ENCODE measurements at regions not wholly inside any gene's neighbourhood (a gene's known extent, or its start where the extent isn't known, plus 50 kb on each side); places are given as distances from the start of the nearest gene placed in this dataset.

- Histone ChIP-seq H3K27ac (ENCODE audit: low read depth, low read length) (no peak overlapping the region), H3K36me3 (ENCODE audit: control insufficient read depth, insufficient read depth, low read length) (no peaks in the 10 kb centered on the region), H3K4me3 (ENCODE audit: low read length) (no peak overlapping the region), H3K4me1 (ENCODE audit: control insufficient read depth, insufficient read depth, low read length) (no peaks in the 10 kb centered on the region), H3K9ac (ENCODE audit: low read length) (no peak overlapping the region), H3K27me3 (ENCODE audit: control insufficient read depth, insufficient read depth, low read length) (no peaks in the 10 kb centered on the region)
Measured at GRCh38 chr18:78587626-78588600, 391.7 kb upstream of the SALL3 start.

- H3K4me1 ChIP-seq (ENCODE audit: control insufficient read depth, insufficient read depth, low read length), result no peaks in the 10 kb centered on the region
- no peak overlapping the region for H3K9ac ChIP-seq (ENCODE audit: low read length)
- no peak overlapping the region for H3K27ac ChIP-seq (ENCODE audit: low read depth, low read length)
- H3K4me3 ChIP-seq (ENCODE audit: low read length), result no peak overlapping the region
- no peaks in the 10 kb centered on the region for H3K36me3 ChIP-seq (ENCODE audit: control insufficient read depth, insufficient read depth, low read length)
- H3K27me3 ChIP-seq (ENCODE audit: control insufficient read depth, insufficient read depth, low read length), result no peaks in the 10 kb centered on the region
Measured at GRCh38 chr18:78589916-78590437, 389.6 kb upstream of the SALL3 start.

- H3K4me3 ChIP-seq (ENCODE audit: low read length), result no peak overlapping the region
- H3K36me3 ChIP-seq (ENCODE audit: control insufficient read depth, insufficient read depth, low read length), result no peaks in the 10 kb centered on the region
- H3K27ac ChIP-seq (ENCODE audit: low read depth, low read length), result no peak overlapping the region
- no peak overlapping the region for H3K9ac ChIP-seq (ENCODE audit: low read length)
- H3K4me1 ChIP-seq (ENCODE audit: control insufficient read depth, insufficient read depth, low read length), result no peaks in the 10 kb centered on the region
- H3K27me3 ChIP-seq (ENCODE audit: control insufficient read depth, insufficient read depth, low read length), result no peaks in the 10 kb centered on the region
Measured at GRCh38 chr18:78595453-78595852, 384.2 kb upstream of the SALL3 start.

- Histone ChIP-seq H3K9ac (ENCODE audit: low read length) (no peak overlapping the region), H3K36me3 (ENCODE audit: control insufficient read depth, insufficient read depth, low read length) (no peaks in the 10 kb centered on the region), H3K4me1 (ENCODE audit: control insufficient read depth, insufficient read depth, low read length) (no peaks in the 10 kb centered on the region), H3K27ac (ENCODE audit: low read depth, low read length) (no peak overlapping the region), H3K27me3 (ENCODE audit: control insufficient read depth, insufficient read depth, low read length) (no peaks in the 10 kb centered on the region), H3K4me3 (ENCODE audit: low read length) (no peak overlapping the region)
Measured at GRCh38 chr18:78595924-78596573, 383.6 kb upstream of the SALL3 start.

GRCh38 chr18:78596794-78597345 is 382.7 kb upstream of the SALL3 start:
- Histone ChIP-seq H3K36me3 (ENCODE audit: control insufficient read depth, insufficient read depth, low read length) (no peaks in the 10 kb centered on the region), H3K4me1 (ENCODE audit: control insufficient read depth, insufficient read depth, low read length) (no peaks in the 10 kb centered on the region), H3K27me3 (ENCODE audit: control insufficient read depth, insufficient read depth, low read length) (no peaks in the 10 kb centered on the region), H3K9ac (ENCODE audit: low read length) (no peak overlapping the region), H3K4me3 (ENCODE audit: low read length) (no peak overlapping the region), H3K27ac (ENCODE audit: low read depth, low read length) (no peak overlapping the region)

- no peak overlapping the region for H3K4me3 ChIP-seq (ENCODE audit: low read length)
- H3K4me1 ChIP-seq (ENCODE audit: control insufficient read depth, insufficient read depth, low read length), result no peaks in the 10 kb centered on the region
- H3K36me3 ChIP-seq (ENCODE audit: control insufficient read depth, insufficient read depth, low read length), result no peaks in the 10 kb centered on the region
- no peak overlapping the region for H3K9ac ChIP-seq (ENCODE audit: low read length)
- no peaks in the 10 kb centered on the region for H3K27me3 ChIP-seq (ENCODE audit: control insufficient read depth, insufficient read depth, low read length)
- no peak overlapping the region for H3K27ac ChIP-seq (ENCODE audit: low read depth, low read length)
Measured at GRCh38 chr18:78601349-78601748, 378.3 kb upstream of the SALL3 start.

- no peak overlapping the region for H3K27ac ChIP-seq (ENCODE audit: low read depth, low read length)
- no peak overlapping the region for H3K4me3 ChIP-seq (ENCODE audit: low read length)
- no peaks in the 10 kb centered on the region for H3K4me1 ChIP-seq (ENCODE audit: control insufficient read depth, insufficient read depth, low read length)
Measured at GRCh38 chr18:78601923-78602322, 377.7 kb upstream of the SALL3 start.

GRCh38 chr18:78602430-78602829 is 377.2 kb upstream of the SALL3 start:
- no peaks in the 10 kb centered on the region for H3K36me3 ChIP-seq (ENCODE audit: control insufficient read depth, insufficient read depth, low read length)
- H3K27me3 ChIP-seq (ENCODE audit: control insufficient read depth, insufficient read depth, low read length), result no peaks in the 10 kb centered on the region
- no peak overlapping the region for H3K9ac ChIP-seq (ENCODE audit: low read length)
- no peaks in the 10 kb centered on the region for H3K4me1 ChIP-seq (ENCODE audit: control insufficient read depth, insufficient read depth, low read length)
- no peak overlapping the region for H3K27ac ChIP-seq (ENCODE audit: low read depth, low read length)
- no peak overlapping the region for H3K4me3 ChIP-seq (ENCODE audit: low read length)

More at GRCh38 chr18:78601923-78602322, 377.7 kb upstream of the SALL3 start:
- no peaks in the 10 kb centered on the region for H3K36me3 ChIP-seq (ENCODE audit: control insufficient read depth, insufficient read depth, low read length)
- no peak overlapping the region for H3K9ac ChIP-seq (ENCODE audit: low read length)
- no peaks in the 10 kb centered on the region for H3K27me3 ChIP-seq (ENCODE audit: control insufficient read depth, insufficient read depth, low read length)

GRCh38 chr18:78603102-78603983 is 376.3 kb upstream of the SALL3 start:
- H3K27me3 ChIP-seq (ENCODE audit: control insufficient read depth, insufficient read depth, low read length), result no peaks in the 10 kb centered on the region
- H3K9ac ChIP-seq (ENCODE audit: low read length), result no peak overlapping the region
- H3K27ac ChIP-seq (ENCODE audit: low read depth, low read length), result no peak overlapping the region
- no peaks in the 10 kb centered on the region for H3K36me3 ChIP-seq (ENCODE audit: control insufficient read depth, insufficient read depth, low read length)
- H3K4me1 ChIP-seq (ENCODE audit: control insufficient read depth, insufficient read depth, low read length), result no peaks in the 10 kb centered on the region
- H3K4me3 ChIP-seq (ENCODE audit: low read length), result no peak overlapping the region

- Histone ChIP-seq H3K27ac (ENCODE audit: low read depth, low read length) (no peak overlapping the region), H3K4me1 (ENCODE audit: control insufficient read depth, insufficient read depth, low read length) (no peaks in the 10 kb centered on the region), H3K36me3 (ENCODE audit: control insufficient read depth, insufficient read depth, low read length) (no peaks in the 10 kb centered on the region), H3K27me3 (ENCODE audit: control insufficient read depth, insufficient read depth, low read length) (no peaks in the 10 kb centered on the region), H3K9ac (ENCODE audit: low read length) (no peak overlapping the region), H3K4me3 (ENCODE audit: low read length) (no peak overlapping the region)
Measured at GRCh38 chr18:78605255-78605654, 374.4 kb upstream of the SALL3 start.

- no peaks in the 10 kb centered on the region for H3K36me3 ChIP-seq (ENCODE audit: control insufficient read depth, insufficient read depth, low read length)
- H3K27me3 ChIP-seq (ENCODE audit: control insufficient read depth, insufficient read depth, low read length), result no peaks in the 10 kb centered on the region
- no peak overlapping the region for H3K9ac ChIP-seq (ENCODE audit: low read length)
- no peak overlapping the region for H3K4me3 ChIP-seq (ENCODE audit: low read length)
- H3K27ac ChIP-seq (ENCODE audit: low read depth, low read length), result no peak overlapping the region
- no peaks in the 10 kb centered on the region for H3K4me1 ChIP-seq (ENCODE audit: control insufficient read depth, insufficient read depth, low read length)
Measured at GRCh38 chr18:78607221-78607620, 372.4 kb upstream of the SALL3 start.

- Histone ChIP-seq H3K27me3 (ENCODE audit: control insufficient read depth, insufficient read depth, low read length) (no peaks in the 10 kb centered on the region), H3K36me3 (ENCODE audit: control insufficient read depth, insufficient read depth, low read length) (no peaks in the 10 kb centered on the region), H3K4me1 (ENCODE audit: control insufficient read depth, insufficient read depth, low read length) (no peaks in the 10 kb centered on the region), H3K9ac (ENCODE audit: low read length) (no peak overlapping the region), H3K4me3 (ENCODE audit: low read length) (no peak overlapping the region), H3K27ac (ENCODE audit: low read depth, low read length) (no peak overlapping the region)
Measured at GRCh38 chr18:78607784-78608183, 371.8 kb upstream of the SALL3 start.
